H9 (cell line): ENCODE measurements at regions not wholly inside any gene's neighbourhood (a gene's known extent, or its start where the extent isn't known, plus 50 kb on each side); places are given as distances from the start of the nearest gene placed in this dataset.
A peak's percentile ranks its signal among the peaks of the same experiment; 100 is the strongest.

Source experiments
- DNase-seq: peaks from one replicate; pipeline ENCODE4 v3.0.0-alpha.2; 2017
- H2AFZ ChIP-seq: one replicate; pipeline ENCODE4 v1.6.1; 2013; ENCODE audit warnings: mild to moderate bottlenecking, low read length, control low read depth, moderate library complexity
- H2AK5ac ChIP-seq: 2 replicates; pipeline ENCODE4 v1.6.1; 2013; ENCODE audit warnings: low read length, control low read depth, mixed read lengths; ENCODE audit not compliant: insufficient read length
- H2BK120ac ChIP-seq: one replicate; pipeline ENCODE4 v1.6.1; 2013; ENCODE audit warnings: low read depth, mild to moderate bottlenecking, low read length, control low read depth, inconsistent platforms; ENCODE audit not compliant: poor library complexity, severe bottlenecking
- H2BK12ac ChIP-seq: 2 replicates; pipeline ENCODE4 v1.6.1; 2013; ENCODE audit warnings: low read length, control low read depth, mixed read lengths, low read depth; ENCODE audit not compliant: insufficient read length
- H2BK15ac ChIP-seq: 2 replicates; pipeline ENCODE4 v1.6.1; 2013; ENCODE audit warnings: low read depth, low read length, control low read depth
- H2BK20ac ChIP-seq: one replicate; pipeline ENCODE4 v1.6.1; 2013; ENCODE audit warnings: low read depth, mild to moderate bottlenecking, low read length, control low read depth, inconsistent platforms; ENCODE audit not compliant: poor library complexity, severe bottlenecking
- H2BK5ac ChIP-seq: 2 replicates; pipeline ENCODE4 v1.6.1; 2013; ENCODE audit warnings: low read length, control low read depth, mixed read lengths; ENCODE audit not compliant: insufficient read length
- H3K14ac ChIP-seq: 2 replicates; pipeline ENCODE4 v1.6.1; 2013; ENCODE audit warnings: low read length, control low read depth; ENCODE audit not compliant: insufficient read depth
- H3K18ac ChIP-seq: 2 replicates; pipeline ENCODE4 v1.6.1; 2013; ENCODE audit warnings: low read depth, mild to moderate bottlenecking, mixed read lengths, low read length, control low read depth; ENCODE audit not compliant: insufficient read length
- H3K23ac ChIP-seq: 2 replicates; pipeline ENCODE4 v1.6.1; 2013; ENCODE audit warnings: low read length, control low read depth, mixed read lengths, low read depth; ENCODE audit not compliant: insufficient read length
- H3K23me2 ChIP-seq: 2 replicates; pipeline ENCODE4 v1.6.1; 2013; ENCODE audit warnings: low read depth, mild to moderate bottlenecking, mixed read lengths, low read length, control low read depth; ENCODE audit not compliant: insufficient read length, poor library complexity, severe bottlenecking
- H3K27ac ChIP-seq: 2 replicates; pipeline ENCODE4 v1.5.1; 2013; ENCODE audit warnings: low read length, control low read depth, mixed read lengths, low read depth; ENCODE audit not compliant: insufficient read length
- H3K27me3 ChIP-seq: 2 replicates; pipeline ENCODE4 v1.6.1; 2013; ENCODE audit warnings: low read length, control low read depth, inconsistent platforms; ENCODE audit not compliant: insufficient read depth
- H3K4ac ChIP-seq: 2 replicates; pipeline ENCODE4 v1.6.1; 2013; ENCODE audit warnings: low read depth, mild to moderate bottlenecking, control low read depth, inconsistent platforms, low read length, moderate library complexity
- H3K4me1 ChIP-seq: 2 replicates; pipeline ENCODE4 v1.6.1; 2013; ENCODE audit warnings: low read length, control low read depth, inconsistent platforms; ENCODE audit not compliant: insufficient read depth
- H3K4me2 ChIP-seq: 2 replicates; pipeline ENCODE4 v1.6.1; 2013; ENCODE audit warnings: low read length, control low read depth, mixed read lengths; ENCODE audit not compliant: insufficient read length, insufficient read depth
- H3K56ac ChIP-seq: 2 replicates; pipeline ENCODE4 v1.6.1; 2013; ENCODE audit warnings: low read depth, mild to moderate bottlenecking, mixed read lengths, low read length, control low read depth; ENCODE audit not compliant: insufficient read length
- H3K79me1 ChIP-seq: 2 replicates; pipeline ENCODE4 v1.6.1; 2013; ENCODE audit warnings: low read depth, mild to moderate bottlenecking, moderate library complexity, low read length, control low read depth, inconsistent platforms; ENCODE audit not compliant: insufficient read depth, poor library complexity, severe bottlenecking
- H3K79me2 ChIP-seq: 2 replicates; pipeline ENCODE4 v1.6.1; 2013; ENCODE audit warnings: low read length, control low read depth, inconsistent platforms; ENCODE audit not compliant: insufficient read depth
- H3K9ac ChIP-seq: 2 replicates; pipeline ENCODE4 v1.6.1; 2013; ENCODE audit warnings: low read length, control low read depth, mixed read lengths; ENCODE audit not compliant: insufficient read length; ENCODE audit errors: extremely low read depth
- H3K9me3 ChIP-seq: one replicate; pipeline ENCODE4 v1.6.1; 2013; ENCODE audit warnings: low read depth, low read length, inconsistent platforms; ENCODE audit not compliant: control insufficient read depth
- H3T11ph ChIP-seq: one replicate; pipeline ENCODE4 v1.6.1; 2013; ENCODE audit warnings: mild to moderate bottlenecking, low read length, control low read depth, inconsistent platforms
- H4K20me1 ChIP-seq: one replicate; pipeline ENCODE4 v1.6.1; 2013; ENCODE audit not compliant: control insufficient read depth, insufficient read length, insufficient read depth
- H4K5ac ChIP-seq: 2 replicates; pipeline ENCODE4 v1.6.1; 2013; ENCODE audit warnings: low read depth, mild to moderate bottlenecking, mixed read lengths, low read length, control low read depth; ENCODE audit not compliant: insufficient read length
- H4K8ac ChIP-seq: replicated peaks from 2 replicates; pipeline ENCODE4 v1.6.1; 2013; ENCODE audit warnings: low read length, control low read depth, mixed read lengths, low read depth; ENCODE audit not compliant: insufficient read length
- H4K91ac ChIP-seq: 2 replicates; pipeline ENCODE4 v1.6.1; 2013; ENCODE audit warnings: low read depth, mild to moderate bottlenecking, moderate library complexity, mixed read lengths, low read length, control low read depth; ENCODE audit not compliant: insufficient read length
- H3K27ac Mint-ChIP-seq, 3 experiments: 2 replicates in 2 of 3; 3 replicates in 1 of 3; pipeline ENCODE4 v1.8.0; 2020 to 2021; ENCODE audit warnings: mixed read lengths in 3 of 3, mild to moderate bottlenecking in 1 of 3, moderate library complexity in 1 of 3
- H3K27me3 Mint-ChIP-seq: 2 replicates; pipeline ENCODE4 v1.8.0; 2021; ENCODE audit warnings: low read depth, mild to moderate bottlenecking, moderate library complexity, mixed read lengths
- H3K36me3 Mint-ChIP-seq, 3 experiments: 2 replicates in 2 of 3; 3 replicates in 1 of 3; pipeline ENCODE4 v1.8.0; 2020 to 2021; ENCODE audit warnings: low read depth in 3 of 3, mixed read lengths in 3 of 3; ENCODE audit not compliant: insufficient read depth in 1 of 3
- H3K4me1 Mint-ChIP-seq, 2 experiments: 2 replicates each; pipeline ENCODE4 v1.8.0; 2020; ENCODE audit warnings: mixed read lengths in 2 of 2
- H3K4me3 Mint-ChIP-seq, 2 experiments: 2 replicates in 1 of 2; 3 replicates in 1 of 2; pipeline ENCODE4 v1.8.0; 2020 to 2021; ENCODE audit warnings: mild to moderate bottlenecking in 2 of 2, mixed read lengths in 2 of 2, moderate library complexity in 1 of 2
- H3K9me3 Mint-ChIP-seq, 2 experiments: 2 replicates in 1 of 2; 3 replicates in 1 of 2; pipeline ENCODE4 v1.8.0; 2020; ENCODE audit warnings: mild to moderate bottlenecking in 2 of 2, mixed read lengths in 2 of 2, moderate library complexity in 1 of 2
- WGBS: extraction: QIAGEN DNeasy Blood & Tissue Kit; methylation state at CpG from one replicate; pipeline ENCODE4 v1.1.7; 2013; ENCODE audit warnings: missing lambda C conversion rate, low lambda C conversion rate, mixed read lengths; ENCODE audit not compliant: insufficient read length; ENCODE audit errors: extremely low coverage; 5-methylcytosine and 5-hydroxymethylcytosine counted together
- TF ChIP-seq, protein P1 (sequence below): fragments of 200-600 bp; sonication (generic); conservative IDR thresholded peaks from 3 replicates; pipeline ENCODE4 v1.8.0; 2021; ENCODE audit warnings: antibody characterized with exemption, mild to moderate bottlenecking

DNA sequence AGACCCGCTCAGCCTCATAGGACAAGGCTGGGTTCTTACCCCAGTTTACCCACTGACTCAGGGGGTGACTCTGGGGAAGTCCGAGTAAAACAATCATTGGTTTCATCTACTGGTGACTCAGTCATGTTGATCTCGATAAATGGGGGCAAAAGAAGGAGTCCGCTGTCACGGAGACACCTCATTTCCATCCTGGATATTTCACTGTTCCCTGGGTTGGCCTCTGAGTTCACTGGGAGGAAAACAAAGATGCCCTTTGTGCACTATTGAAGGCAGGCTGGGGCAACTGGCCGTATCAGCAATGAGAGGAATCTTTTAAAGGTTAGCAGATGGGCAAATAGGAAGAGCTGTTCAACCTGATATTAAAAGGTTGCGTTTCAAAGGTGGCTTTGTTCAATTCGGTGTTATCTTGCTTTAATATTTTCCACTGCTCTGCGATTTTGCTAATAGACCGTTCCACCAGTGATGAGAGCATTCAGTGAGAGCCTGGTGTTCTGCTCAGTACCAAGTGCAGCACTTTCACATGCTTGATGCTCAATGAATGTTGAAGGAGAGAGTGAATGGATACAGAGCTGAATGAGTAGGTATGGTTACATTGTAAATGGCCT is 110.2 kb upstream of the EGFLAM start:
- H3K27ac Mint-ChIP-seq, result peak overlapping the region in 1 of 3 experiments; percentile 63; a peak in 1 of 7 replicates

More for the DNA sequence above, 110.2 kb upstream of the EGFLAM start:
- H3K4me1 ChIP-seq, result no peaks in the 10 kb centered on the region
- no peak overlapping the region for H2BK15ac ChIP-seq
- no peaks in the 10 kb centered on the region for H4K20me1 ChIP-seq
- no peak overlapping the region for H2BK5ac ChIP-seq
- H4K91ac ChIP-seq, result no peak overlapping the region
- no peak overlapping the region for H3K9ac ChIP-seq
- no peaks in the 10 kb centered on the region for H3K79me2 ChIP-seq
- H2BK120ac ChIP-seq, result no peak overlapping the region
- no peak for DNase-seq
- no peak overlapping the region for H4K8ac ChIP-seq
- no peaks in the 10 kb centered on the region for H3K4me1 Mint-ChIP-seq
- H3K18ac ChIP-seq, result no peak overlapping the region
- H2AK5ac ChIP-seq, result no peak overlapping the region
- H3K9me3 Mint-ChIP-seq, result no peaks in the 10 kb centered on the region
- no peaks in the 10 kb centered on the region for H3K9me3 ChIP-seq
- no peak overlapping the region for H3K14ac ChIP-seq
- H3K27me3 Mint-ChIP-seq, result no peaks in the 10 kb centered on the region
- no peak overlapping the region for H3K23ac ChIP-seq
- no peak overlapping the region for H3K4ac ChIP-seq
- H3T11ph ChIP-seq, result no peak overlapping the region
- no peak overlapping the region for H2AFZ ChIP-seq
- H3K27ac ChIP-seq, result no peak overlapping the region
- H2BK20ac ChIP-seq, result no peak overlapping the region
- no peak overlapping the region for H2BK12ac ChIP-seq
- TF ChIP-seq, protein P1, sequence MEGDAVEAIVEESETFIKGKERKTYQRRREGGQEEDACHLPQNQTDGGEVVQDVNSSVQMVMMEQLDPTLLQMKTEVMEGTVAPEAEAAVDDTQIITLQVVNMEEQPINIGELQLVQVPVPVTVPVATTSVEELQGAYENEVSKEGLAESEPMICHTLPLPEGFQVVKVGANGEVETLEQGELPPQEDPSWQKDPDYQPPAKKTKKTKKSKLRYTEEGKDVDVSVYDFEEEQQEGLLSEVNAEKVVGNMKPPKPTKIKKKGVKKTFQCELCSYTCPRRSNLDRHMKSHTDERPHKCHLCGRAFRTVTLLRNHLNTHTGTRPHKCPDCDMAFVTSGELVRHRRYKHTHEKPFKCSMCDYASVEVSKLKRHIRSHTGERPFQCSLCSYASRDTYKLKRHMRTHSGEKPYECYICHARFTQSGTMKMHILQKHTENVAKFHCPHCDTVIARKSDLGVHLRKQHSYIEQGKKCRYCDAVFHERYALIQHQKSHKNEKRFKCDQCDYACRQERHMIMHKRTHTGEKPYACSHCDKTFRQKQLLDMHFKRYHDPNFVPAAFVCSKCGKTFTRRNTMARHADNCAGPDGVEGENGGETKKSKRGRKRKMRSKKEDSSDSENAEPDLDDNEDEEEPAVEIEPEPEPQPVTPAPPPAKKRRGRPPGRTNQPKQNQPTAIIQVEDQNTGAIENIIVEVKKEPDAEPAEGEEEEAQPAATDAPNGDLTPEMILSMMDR, result no peak
- H3K4me2 ChIP-seq, result no peak overlapping the region
- H3K4me3 Mint-ChIP-seq, result no peak overlapping the region
- no peaks in the 10 kb centered on the region for H3K23me2 ChIP-seq
- H3K36me3 Mint-ChIP-seq, result no peaks in the 10 kb centered on the region
- no peaks in the 10 kb centered on the region for H3K79me1 ChIP-seq
- no peaks in the 10 kb centered on the region; the same call in 1 of the 2 replicates for H3K27me3 ChIP-seq
- WGBS, result no CpG with 5 or more reads among the region's 10 CpGs
- H3K56ac ChIP-seq, result no peak overlapping the region
- no peak overlapping the region for H4K5ac ChIP-seq
